GM12878 (cell line): ENCODE measurements at regions not wholly inside any gene's neighbourhood (a gene's known extent, or its start where the extent isn't known, plus 50 kb on each side); places are given as distances from the start of the nearest gene placed in this dataset.

Experiments used
- ATAC-seq: fragments of 200-7000 bp; cut with Tn5 transposase; 3 replicates; pipeline ENCODE4 v1.9.1; 2020; ENCODE audit warnings: mild to moderate bottlenecking, moderate library complexity
- BruUV-seq: library from RNA; stranded (reverse); fragments of 400-500 nt; replicated peaks from 2 replicates; lab custom pipeline; 2021; lab: Mats Ljungman, UMichigan
- CTCF ChIA-PET: fragments of 300-600 bp; sonication (Branson Sonifier 250); formaldehyde crosslinking; extraction: SDS; loops from one replicate; lab custom pipeline; 2021; ENCODE audit warnings: inconsistent platforms; lab: Yijun Ruan, JAX
- POLR2A ChIA-PET: fragments of 350-600 bp; formaldehyde crosslinking; extraction: SDS; loops from one replicate; lab custom pipeline; 2021; ENCODE audit warnings: inconsistent platforms; lab: Charles Lee
- RAD21 ChIA-PET: fragments of 300-600 bp; sonication (Branson Sonifier 250); formaldehyde crosslinking; loops from one replicate; lab custom pipeline; 2023; ENCODE audit warnings: antibody characterized with exemption; ENCODE audit not compliant: unreplicated experiment; lab: Charles Lee
- SMC1A ChIA-PET: fragments of 300-600 bp; sonication (Branson Sonifier 250); formaldehyde crosslinking; loops from one replicate; lab custom pipeline; 2023; ENCODE audit not compliant: unreplicated experiment, uncharacterized antibody; lab: Charles Lee
- DNase-seq: peaks from one replicate; pipeline ENCODE4 v3.0.0-alpha.2; 2011; ENCODE audit warnings: low read depth, low spot score
- FAIRE-seq: peaks from 3 replicates; lab custom pipeline; 2011; peaks lifted over from hg19 to GRCh38; lab: Jason Lieb, UNC
- H2AFZ ChIP-seq: 2 replicates; pipeline ENCODE4 v1.6.0; 2011; ENCODE audit warnings: low read depth, low read length, control low read depth; ENCODE audit not compliant: control insufficient read depth
- H3K27ac ChIP-seq: 2 replicates; pipeline ENCODE4 v1.5.1; 2011; ENCODE audit warnings: control low read depth; ENCODE audit not compliant: control insufficient read depth, insufficient read depth
- H3K27me3 ChIP-seq, 2 experiments: replicated peaks in 1 of 2; 2 replicates each; pipeline versions ENCODE4 v1.6.0 to v1.6.1; 2011; ENCODE audit warnings: low read length in 1 of 2; ENCODE audit not compliant: control insufficient read depth in 2 of 2, insufficient read depth in 2 of 2
- H3K36me3 ChIP-seq, 2 experiments: 2 replicates each; pipeline ENCODE4 v1.5.1; 2011; ENCODE audit warnings: low read length in 1 of 2; ENCODE audit not compliant: control insufficient read depth in 2 of 2, insufficient read depth in 2 of 2
- H3K4me1 ChIP-seq: 2 replicates; pipeline ENCODE4 v1.6.1; 2011; ENCODE audit warnings: mild to moderate bottlenecking, low read length, moderate library complexity, mixed read lengths; ENCODE audit not compliant: control insufficient read depth, insufficient read depth
- H3K4me2 ChIP-seq: 2 replicates; pipeline ENCODE4 v1.6.0; 2011; ENCODE audit warnings: control low read depth; ENCODE audit not compliant: control insufficient read depth, insufficient read depth
- H3K4me3 ChIP-seq: fragments of 200-600 bp; sonication (generic); 2 replicates; pipeline ENCODE4 v1.5.1; 2016
- H3K79me2 ChIP-seq: 2 replicates; pipeline ENCODE4 v1.6.0; 2011; ENCODE audit warnings: low read length; ENCODE audit not compliant: control insufficient read depth, insufficient read depth
- H3K9ac ChIP-seq: 2 replicates; pipeline ENCODE4 v1.8.0; 2011; ENCODE audit warnings: low read length, control low read depth, mixed read lengths; ENCODE audit not compliant: control insufficient read depth, insufficient read depth
- H3K9me3 ChIP-seq: replicated peaks from 3 replicates; pipeline ENCODE4 v1.5.1; 2011; ENCODE audit warnings: mild to moderate bottlenecking, low read length; ENCODE audit not compliant: control insufficient read depth, insufficient read depth
- H4K20me1 ChIP-seq: 2 replicates; pipeline ENCODE4 v1.6.0; 2011; ENCODE audit not compliant: control insufficient read depth, insufficient read depth
- ATF7 ChIP-seq: fragments of 450-650 bp; IDR thresholded peaks from 2 replicates; pipeline ENCODE4 v1.6.1; 2016; ENCODE audit warnings: low read depth, mild to moderate bottlenecking
- BACH1 ChIP-seq: fragments of 450-650 bp; IDR thresholded peaks from 2 replicates; pipeline ENCODE4 v1.6.1; 2017; ENCODE audit warnings: mild to moderate bottlenecking, borderline replicate concordance
- BMI1 ChIP-seq: fragments of 450-650 bp; IDR thresholded peaks from 2 replicates; pipeline ENCODE4 v1.6.1; 2016; ENCODE audit warnings: mild to moderate bottlenecking, moderate library complexity, borderline replicate concordance
- CEBPZ ChIP-seq: fragments of 150-350 bp; IDR thresholded peaks from 2 replicates; pipeline ENCODE4 v1.6.1; 2016; ENCODE audit warnings: low read depth, low read length
- DPF2 ChIP-seq: fragments of 450-650 bp; IDR thresholded peaks from 2 replicates; pipeline ENCODE4 v1.6.1; 2017; ENCODE audit warnings: mild to moderate bottlenecking
- FOS ChIP-seq: IDR thresholded peaks from 3 replicates; pipeline ENCODE4 v1.6.1; 2011; ENCODE audit warnings: borderline replicate concordance; ENCODE audit not compliant: insufficient read length; ENCODE audit errors: extremely low read depth
- IKZF2 ChIP-seq, 2 experiments: fragments of 450-650 bp; IDR thresholded peaks; 2 replicates each; pipeline ENCODE4 v1.6.1; 2017; ENCODE audit warnings: mild to moderate bottlenecking in 2 of 2, moderate library complexity in 2 of 2
- JUND ChIP-seq: IDR thresholded peaks from 2 replicates; pipeline ENCODE4 v1.6.1; 2012; ENCODE audit warnings: low read depth, mild to moderate bottlenecking, low read length, improper control_type of control experiment, moderate library complexity
- NBN ChIP-seq: fragments of 450-650 bp; IDR thresholded peaks from 2 replicates; pipeline ENCODE4 v1.6.1; 2016
- NR2C1 ChIP-seq: fragments of 450-650 bp; IDR thresholded peaks from 2 replicates; pipeline ENCODE4 v1.6.1; 2017; ENCODE audit warnings: antibody characterized with exemption, mild to moderate bottlenecking, moderate library complexity
- SREBF1 ChIP-seq: IDR thresholded peaks from 2 replicates; pipeline ENCODE4 v1.6.1; 2012; ENCODE audit warnings: mild to moderate bottlenecking, low read length
- TAF1 ChIP-seq: IDR thresholded peaks from 2 replicates; pipeline ENCODE4 v1.6.1; 2011; ENCODE audit warnings: mild to moderate bottlenecking, low read depth, low read length, borderline replicate concordance
- ZNF207 ChIP-seq: fragments of 450-650 bp; IDR thresholded peaks from 2 replicates; pipeline ENCODE4 v1.6.1; 2014; ENCODE audit warnings: antibody characterized with exemption, mild to moderate bottlenecking, borderline replicate concordance
- ZNF622 ChIP-seq: fragments of 450-650 bp; IDR thresholded peaks from 2 replicates; pipeline ENCODE4 v1.6.1; 2017; ENCODE audit warnings: mild to moderate bottlenecking, inconsistent platforms
- WGBS: methylation state at CpG from one replicate; pipeline ENCODE4 v1.1.6; 2016; ENCODE audit warnings: low lambda C conversion rate; ENCODE audit not compliant: insufficient replicate concordance, insufficient coverage; ENCODE audit errors: missing lambda C conversion rate; 5-methylcytosine and 5-hydroxymethylcytosine counted together
- in situ Hi-C: fragments of 300-500 bp; cut with MboI; formaldehyde crosslinking; loops from 9 replicates; pipeline ENCODE4 v1.14.3; 2018; ENCODE audit warnings: mixed read lengths
- intact Hi-C: fragments of 100-400 bp; cut with micrococcal nuclease; formaldehyde crosslinking; loops from one replicate; pipeline ENCODE4 v1.14.2; 2022; ENCODE audit not compliant: unreplicated experiment

- no peak overlapping the region for H3K9ac ChIP-seq
- FAIRE-seq, result no peak
- no peak overlapping the region for H3K4me2 ChIP-seq
- 2% methylated on average over 6 of the region's 6 CpGs for WGBS
- no peak for ATAC-seq
- no peak for DNase-seq
- H3K27me3 ChIP-seq, result no peaks in the 10 kb centered on the region
- in situ Hi-C loops (no loop called here), intact Hi-C loops (no loop called here)
- H3K9me3 ChIP-seq, result no peaks in the 10 kb centered on the region
- H4K20me1 ChIP-seq, result no peaks in the 10 kb centered on the region
- no peak overlapping the region for H2AFZ ChIP-seq
- RAD21 ChIA-PET, result no interaction called here
- no peaks in the 10 kb centered on the region for H3K4me1 ChIP-seq
- H3K79me2 ChIP-seq, result no peaks in the 10 kb centered on the region
- CTCF ChIA-PET, result no interaction called here
- TF ChIP-seq FOS (no peak), BMI1 (no peak), DPF2 (no peak), ATF7 (peak; percentile 23; the same call in 1 of the 2 replicates), NBN (no peak), ZNF622 (no peak)
- BruUV-seq, result no TSS peak
- no peaks in the 10 kb centered on the region for H3K36me3 ChIP-seq
- H3K4me3 ChIP-seq, result no peak overlapping the region
- SMC1A ChIA-PET, result interaction anchor here (1.8 kb wide), 1 partner anchor 18 kb away, joined by 4 read pairs; no protein-coding TSS in a partner anchor
- no peak overlapping the region for H3K27ac ChIP-seq
- POLR2A ChIA-PET, result no interaction called here
These were observed 408.7 kb upstream of the KCNH7 start for GRCh38 chr2:163247156-163247846.

- ChIA-PET CTCF (interaction anchor here (1.1 kb wide), 2 partner anchors 12 to 64 kb away, joined by 3 read pairs; no protein-coding TSS in a partner anchor), RAD21 (no interaction called here), SMC1A (interaction anchor here (1.4 kb wide), 1 partner anchor 26 kb away, joined by 4 read pairs; no protein-coding TSS in a partner anchor), POLR2A (no interaction called here)
- WGBS, result 55% methylated on average over 9 of the region's 9 CpGs
- FAIRE-seq, result no peak
- no peak overlapping the region for H3K4me3 ChIP-seq
- no peak overlapping the region for H3K9ac ChIP-seq
- no peak for DNase-seq
- no peaks in the 10 kb centered on the region for H3K79me2 ChIP-seq
- no peak overlapping the region for H3K4me2 ChIP-seq
- H3K27me3 ChIP-seq, result no peaks in the 10 kb centered on the region
- BruUV-seq, result no TSS peak
- intact Hi-C loops (no loop called here), in situ Hi-C loops (no loop called here)
- ATAC-seq, result no peak
- H3K4me1 ChIP-seq, result no peaks in the 10 kb centered on the region
- no peak overlapping the region for H2AFZ ChIP-seq
- H3K9me3 ChIP-seq, result no peaks in the 10 kb centered on the region
- H3K36me3 ChIP-seq, result no peaks in the 10 kb centered on the region
- no peak overlapping the region for H3K27ac ChIP-seq
- no peaks in the 10 kb centered on the region for H4K20me1 ChIP-seq
- TF ChIP-seq SREBF1 (no peak), JUND (no peak), TAF1 (no peak), ZNF207 (no peak), NR2C1 (no peak), BACH1 (no peak), CEBPZ (no peak), IKZF2 (IDR thresholded peaks at IDR 0.05) (no peak)
These were observed 407.6 kb upstream of the KCNH7 start for GRCh38 chr2:163246135-163246534.
